GM19395 (cell line): ENCODE measurements at regions not wholly inside any gene's neighbourhood (a gene's known extent, or its start where the extent isn't known, plus 50 kb on each side); places are given as distances from the start of the nearest gene placed in this dataset.

Source experiments
- ATAC-seq: cut with Tn5 transposase; IDR thresholded peaks from one replicate; pipeline ENCODE4 v1.9.1; 2021; ENCODE audit warnings: mild to moderate bottlenecking, moderate library complexity; ENCODE audit not compliant: unreplicated experiment

- no peak for ATAC-seq
Observed at GRCh38 chr1:208923946-208924720, 659.4 kb upstream of the CAMK1G start.

DNA sequence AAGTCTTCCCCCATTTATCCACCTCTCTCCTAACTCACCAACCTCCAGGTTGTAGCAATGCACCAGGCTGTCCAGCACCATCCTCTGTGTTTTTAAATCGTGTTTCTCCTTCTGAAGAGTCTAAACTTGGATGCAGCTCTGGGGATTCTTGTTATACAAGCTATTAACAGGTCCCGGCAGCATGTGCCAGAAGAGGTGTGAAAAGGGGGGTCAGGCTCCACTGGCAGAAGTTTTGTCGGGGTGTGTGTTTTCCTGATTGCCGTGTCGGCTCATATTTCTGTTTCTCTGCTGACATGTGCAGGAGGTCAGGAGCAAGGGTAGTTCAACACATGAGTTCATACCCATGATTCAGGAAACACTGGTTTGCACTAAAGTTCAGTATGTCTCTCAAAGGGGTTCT is 658.6 kb upstream of the CAMK1G start:
- no peak for ATAC-seq

- no peak for ATAC-seq
Observed at GRCh38 chr1:208928349-208929010, 655.0 kb upstream of the CAMK1G start.

DNA sequence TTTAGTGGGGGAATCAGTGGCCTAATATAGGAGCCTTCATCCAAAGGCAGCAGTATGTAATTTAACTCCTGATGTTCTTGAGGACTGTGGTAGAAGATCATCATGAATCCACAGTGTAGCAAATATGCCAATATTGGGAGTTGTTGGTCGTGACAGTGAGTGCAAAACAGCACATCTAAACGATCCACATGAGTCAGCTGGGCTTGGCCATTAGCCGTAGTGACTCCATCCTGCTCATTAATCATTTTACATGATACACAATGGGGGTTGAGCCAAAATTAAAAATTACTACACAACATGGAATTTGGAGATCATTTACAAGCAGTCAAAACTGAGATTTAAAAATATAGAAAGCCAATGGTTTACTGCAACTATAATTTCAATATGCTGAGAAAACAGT is 653.9 kb upstream of the CAMK1G start:
- ATAC-seq = no peak

GRCh38 chr1:208931936-208932335 is 651.6 kb upstream of the CAMK1G start:
- no peak for ATAC-seq

DNA sequence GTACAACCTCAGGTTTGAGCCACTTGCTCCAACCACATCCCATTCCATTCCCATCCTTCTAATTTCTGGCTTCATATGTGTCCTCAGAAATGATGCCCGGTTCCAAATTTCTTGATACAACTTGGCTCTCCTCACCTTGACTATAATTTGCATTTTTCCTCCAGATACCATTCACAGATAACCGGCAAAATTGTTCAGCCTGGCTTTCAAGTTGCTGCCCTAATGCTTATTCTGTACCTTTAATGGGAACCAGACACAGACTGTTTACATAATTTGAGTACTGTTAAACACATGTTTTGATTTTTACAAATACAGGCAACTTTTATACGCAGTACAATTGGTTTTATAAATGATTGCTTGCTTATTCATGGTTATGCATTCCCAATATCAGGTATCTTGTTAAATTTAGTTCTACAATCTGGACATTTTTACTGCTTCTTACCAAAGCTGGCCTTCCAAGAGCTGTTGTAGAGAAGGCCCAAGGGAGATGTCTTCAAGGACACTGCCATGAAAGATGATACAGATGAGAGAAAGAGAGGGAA is 649.5 kb upstream of the CAMK1G start:
- ATAC-seq = no peak

DNA sequence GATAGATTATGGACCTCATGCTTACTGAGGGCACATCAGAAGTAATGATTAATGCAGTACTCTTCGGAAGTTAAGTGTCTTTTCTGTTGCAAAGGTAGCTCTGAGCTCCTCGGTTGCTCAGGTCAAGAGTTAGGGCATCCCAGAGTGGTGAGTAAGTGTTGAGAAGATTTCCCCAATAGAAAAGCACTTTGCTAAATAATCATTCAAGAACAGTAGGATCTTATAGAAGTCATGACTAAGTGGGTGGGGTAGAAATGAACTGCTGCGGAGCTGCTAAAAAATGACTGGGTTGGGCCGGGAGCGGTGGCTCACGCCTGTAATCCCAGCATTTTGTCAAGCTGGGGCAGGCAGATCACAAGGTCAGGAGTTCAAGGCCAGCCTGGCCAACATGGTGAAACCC is 648.6 kb upstream of the CAMK1G start:
- no peak for ATAC-seq

GRCh38 chr1:208935517-208936187 is 647.9 kb upstream of the CAMK1G start:
- ATAC-seq = no peak

GRCh38 chr1:208939537-208940085 is 643.9 kb upstream of the CAMK1G start:
- no peak for ATAC-seq

GRCh38 chr1:208942394-208943130 is 641.0 kb upstream of the CAMK1G start:
- ATAC-seq = no peak

GRCh38 chr1:208943291-208943690 is 640.2 kb upstream of the CAMK1G start:
- ATAC-seq = no peak

DNA sequence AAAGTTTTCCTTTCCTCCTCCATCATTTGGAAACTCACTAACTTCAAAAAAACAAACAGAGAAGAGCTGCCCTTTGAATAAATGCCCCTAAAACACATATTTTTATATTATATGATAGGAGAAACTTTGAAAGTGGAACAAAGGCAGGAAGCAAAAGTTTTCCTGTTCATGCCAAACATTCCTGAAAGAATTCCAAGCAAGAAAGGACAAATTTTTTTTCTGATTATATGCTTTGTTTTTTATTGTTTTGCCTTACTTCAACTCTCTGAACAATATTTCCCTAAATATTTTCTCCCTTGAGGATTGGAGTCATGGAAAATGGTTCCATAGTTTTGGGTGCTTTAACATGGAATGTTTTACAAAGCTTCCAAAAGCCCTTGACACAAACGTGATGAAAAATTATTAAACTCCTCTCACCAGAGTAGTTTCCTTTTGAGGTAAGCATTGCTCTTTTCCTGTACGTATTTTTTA is 638.5 kb upstream of the CAMK1G start:
- no peak for ATAC-seq

GRCh38 chr1:208950206-208950605 is 633.3 kb upstream of the CAMK1G start:
- no peak for ATAC-seq

- ATAC-seq = no peak
Observed at GRCh38 chr1:208951026-208951525, 632.4 kb upstream of the CAMK1G start.

GRCh38 chr1:208951908-208952307 is 631.6 kb upstream of the CAMK1G start:
- ATAC-seq = no peak

- ATAC-seq = no peak
Observed at GRCh38 chr1:208962867-208963266, 620.6 kb upstream of the CAMK1G start.

DNA sequence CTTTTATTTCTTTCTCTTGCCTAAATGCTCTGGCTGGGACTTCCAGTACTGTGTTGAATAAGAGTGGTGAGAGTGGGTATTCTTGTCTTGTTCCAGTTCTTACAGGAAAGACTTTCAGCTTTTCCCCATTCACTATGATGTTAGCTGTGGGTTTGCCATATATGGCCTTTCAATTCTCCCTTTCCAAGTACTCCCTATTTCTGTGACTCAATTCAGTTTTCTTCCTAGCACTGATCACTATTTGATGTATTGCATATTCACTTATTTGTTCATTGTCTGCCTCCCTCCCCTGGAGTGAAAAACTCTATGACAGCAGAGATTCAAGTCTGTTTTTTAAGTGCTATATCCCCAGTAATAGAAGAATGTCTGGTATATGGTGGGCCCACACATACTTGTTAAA is 618.2 kb upstream of the CAMK1G start:
- no peak for ATAC-seq

- no peak for ATAC-seq
Observed at GRCh38 chr1:208967334-208967733, 616.2 kb upstream of the CAMK1G start.

- no peak for ATAC-seq
Observed at GRCh38 chr1:208974717-208975116, 608.8 kb upstream of the CAMK1G start.

- ATAC-seq = no peak
Observed at GRCh38 chr1:208975456-208975855, 608.1 kb upstream of the CAMK1G start.
